PC-3 (cell line): ENCODE measurements at regions not wholly inside any gene's neighbourhood (a gene's known extent, or its start where the extent isn't known, plus 50 kb on each side); places are given as distances from the start of the nearest gene placed in this dataset.

Experiments
- CTCF ChIP-seq: fragments of 300-600 bp; sonication (generic); conservative IDR thresholded peaks from 2 replicates; pipeline ENCODE4 v1.5.1; 2017; ENCODE audit warnings: antibody characterized with exemption, low read depth, mild to moderate bottlenecking, low read length
- EZH2 ChIP-seq: fragments of 300-600 bp; sonication (generic); IDR thresholded peaks from one replicate; pipeline ENCODE4 v1.6.1; 2017; ENCODE audit warnings: antibody characterized with exemption, mild to moderate bottlenecking, low read length; ENCODE audit not compliant: unreplicated experiment
- EZH2phosphoT487 ChIP-seq: fragments of 300-600 bp; sonication (generic); IDR thresholded peaks from 2 replicates; pipeline ENCODE4 v1.6.1; 2018; ENCODE audit warnings: mild to moderate bottlenecking, antibody characterized with exemption, low read length, borderline replicate concordance

- TF ChIP-seq CTCF = no peak
- TF ChIP-seq EZH2 = no peak
- no peak for TF ChIP-seq EZH2phosphoT487
Measured at GRCh38 chr18:73408469-73408868, 540.7 kb upstream of the NETO1 start.
